ENCODE measurements at regions not wholly inside any gene's neighbourhood (a gene's known extent, or its start where the extent isn't known, plus 50 kb on each side); places are given as distances from the start of the nearest gene placed in this dataset.

DNA sequence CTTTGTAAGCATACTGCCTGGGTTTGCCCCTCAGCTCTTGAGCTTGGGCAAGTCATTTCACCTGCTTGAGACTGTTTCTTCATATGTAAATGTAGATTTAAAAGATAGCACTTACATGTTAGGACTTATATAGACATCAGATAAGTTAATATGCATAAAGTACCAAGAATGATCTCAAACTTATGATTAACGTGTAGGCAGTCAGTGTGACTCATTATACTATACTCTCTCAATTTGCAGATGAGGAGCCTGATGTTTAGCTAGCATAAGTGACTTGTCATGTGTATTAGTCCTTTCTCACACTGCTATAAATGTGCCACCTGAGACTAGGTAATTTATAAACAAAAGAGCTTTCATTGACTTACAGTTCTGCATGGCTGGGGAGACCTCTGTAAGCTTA is 690.5 kb downstream of the KCNJ2 start:
- Mint-ChIP-seq H3K27ac (ENCODE audit: low read depth, unreplicated experiment) (no peak overlapping the region), H3K4me3 (ENCODE audit: unreplicated experiment) (no peak overlapping the region), H3K36me3 (ENCODE audit: insufficient read depth, unreplicated experiment) (no peaks in the 10 kb centered on the region), H3K9me3 (ENCODE audit: unreplicated experiment) (no peaks in the 10 kb centered on the region), H3K4me1 (ENCODE audit: insufficient read depth, unreplicated experiment) (peaks cover 6% of the 10 kb centered on the region), H3K27me3 (ENCODE audit: insufficient read depth, unreplicated experiment) (no peaks in the 10 kb centered on the region)
- ChIA-PET POLR2A (interaction anchor here (1.8 kb wide), 1 partner anchor 12 kb away, joined by 5 read pairs; no protein-coding TSS in a partner anchor), CTCF (interaction anchor here (1.3 kb wide), 1 partner anchor 93 kb away, joined by 3 read pairs; no protein-coding TSS in a partner anchor)
- TF ChIP-seq, protein P1, sequence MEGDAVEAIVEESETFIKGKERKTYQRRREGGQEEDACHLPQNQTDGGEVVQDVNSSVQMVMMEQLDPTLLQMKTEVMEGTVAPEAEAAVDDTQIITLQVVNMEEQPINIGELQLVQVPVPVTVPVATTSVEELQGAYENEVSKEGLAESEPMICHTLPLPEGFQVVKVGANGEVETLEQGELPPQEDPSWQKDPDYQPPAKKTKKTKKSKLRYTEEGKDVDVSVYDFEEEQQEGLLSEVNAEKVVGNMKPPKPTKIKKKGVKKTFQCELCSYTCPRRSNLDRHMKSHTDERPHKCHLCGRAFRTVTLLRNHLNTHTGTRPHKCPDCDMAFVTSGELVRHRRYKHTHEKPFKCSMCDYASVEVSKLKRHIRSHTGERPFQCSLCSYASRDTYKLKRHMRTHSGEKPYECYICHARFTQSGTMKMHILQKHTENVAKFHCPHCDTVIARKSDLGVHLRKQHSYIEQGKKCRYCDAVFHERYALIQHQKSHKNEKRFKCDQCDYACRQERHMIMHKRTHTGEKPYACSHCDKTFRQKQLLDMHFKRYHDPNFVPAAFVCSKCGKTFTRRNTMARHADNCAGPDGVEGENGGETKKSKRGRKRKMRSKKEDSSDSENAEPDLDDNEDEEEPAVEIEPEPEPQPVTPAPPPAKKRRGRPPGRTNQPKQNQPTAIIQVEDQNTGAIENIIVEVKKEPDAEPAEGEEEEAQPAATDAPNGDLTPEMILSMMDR (IDR thresholded peaks at IDR 0.05; ENCODE audit: unreplicated experiment): no peak
- BruUV-seq (replicated peaks): no TSS peak
- no peak for DNase-seq (ENCODE audit: unreplicated experiment)
- intact Hi-C loops (cut with micrococcal nuclease): no loop called here

DNA sequence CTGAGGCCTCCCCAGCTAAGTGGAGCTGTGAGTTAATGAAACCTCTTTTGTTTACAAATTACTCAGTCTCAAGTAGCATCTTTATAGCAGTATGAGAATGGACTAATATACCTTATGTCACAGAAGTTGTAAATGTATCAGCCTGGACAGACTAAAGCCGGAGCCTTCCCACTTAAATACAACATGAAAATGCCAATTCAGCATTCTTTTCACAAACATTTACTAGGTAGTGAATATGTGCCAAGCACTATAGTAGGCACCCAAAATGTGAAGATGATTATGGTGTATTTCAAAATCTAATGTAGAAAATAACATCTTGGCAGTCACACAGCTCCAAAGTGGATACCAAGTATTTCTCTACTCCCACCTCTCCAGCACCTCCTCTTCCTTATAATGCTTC is 693.0 kb downstream of the KCNJ2 start:
- no peak for DNase-seq (ENCODE audit: unreplicated experiment)
- no TSS peak for BruUV-seq (replicated peaks)
- ChIA-PET CTCF (no interaction called here), POLR2A (no interaction called here)
- Mint-ChIP-seq H3K36me3 (ENCODE audit: insufficient read depth, unreplicated experiment) (no peaks in the 10 kb centered on the region), H3K9me3 (ENCODE audit: unreplicated experiment) (no peaks in the 10 kb centered on the region), H3K4me3 (ENCODE audit: unreplicated experiment) (no peak overlapping the region), H3K4me1 (ENCODE audit: insufficient read depth, unreplicated experiment) (peaks cover 6% of the 10 kb centered on the region), H3K27me3 (ENCODE audit: insufficient read depth, unreplicated experiment) (no peaks in the 10 kb centered on the region), H3K27ac (ENCODE audit: low read depth, unreplicated experiment) (no peak overlapping the region)
- intact Hi-C loops (cut with micrococcal nuclease): no loop called here
- TF ChIP-seq, protein P1 (IDR thresholded peaks at IDR 0.05; ENCODE audit: unreplicated experiment): no peak

DNA sequence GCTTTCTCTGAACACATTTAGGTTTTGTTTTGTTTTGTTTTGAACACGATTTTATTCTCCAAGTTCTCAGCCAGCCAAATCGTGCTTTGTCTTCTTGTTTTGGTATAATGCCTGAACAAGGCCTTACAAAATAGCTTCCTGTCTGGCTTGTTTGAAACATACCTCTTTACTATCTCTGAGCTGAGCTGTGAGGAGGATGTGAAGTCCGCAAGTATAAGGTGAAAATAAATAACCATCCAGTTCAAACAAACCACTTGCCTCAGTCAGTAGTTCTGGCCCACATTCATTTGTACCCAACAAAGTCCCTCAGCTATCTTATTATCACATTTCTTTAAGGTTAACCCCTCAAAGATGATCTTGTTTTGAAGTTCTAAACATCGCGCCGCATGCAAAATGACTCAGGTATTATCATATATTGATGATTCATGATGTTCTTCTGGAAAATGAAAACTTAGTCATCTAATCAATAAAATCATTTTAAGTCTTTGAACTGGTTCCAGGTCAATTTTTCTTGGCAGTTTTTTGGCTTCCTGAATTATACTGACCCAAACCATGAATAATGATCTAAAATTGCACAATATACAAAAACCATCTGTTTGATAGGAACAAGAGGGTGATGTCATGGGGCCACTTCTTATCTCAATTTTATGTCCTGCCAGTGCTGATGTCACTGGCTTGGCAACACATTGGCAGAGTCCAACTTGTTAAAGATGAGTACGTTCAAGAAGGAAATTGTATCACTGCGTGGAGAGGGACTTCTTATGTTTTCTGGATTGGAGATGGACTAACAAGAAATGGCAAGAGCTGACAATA is 694.3 kb downstream of the KCNJ2 start:
- no peak for DNase-seq (ENCODE audit: unreplicated experiment)
- CTCF ChIA-PET: interaction anchor here (0.6 kb wide), 1 partner anchor 10 kb away, joined by 3 read pairs; no protein-coding TSS in a partner anchor
- H3K4me3 Mint-ChIP-seq (ENCODE audit: unreplicated experiment): no peak overlapping the region
- POLR2A ChIA-PET: interaction anchor here (0.7 kb wide), 1 partner anchor 1596 kb away, joined by 3 read pairs; no protein-coding TSS in a partner anchor
- intact Hi-C loops (cut with micrococcal nuclease): no loop called here
- H3K27ac Mint-ChIP-seq (ENCODE audit: low read depth, unreplicated experiment): no peak overlapping the region
- no TSS peak for BruUV-seq (replicated peaks)
- no peaks in the 10 kb centered on the region for H3K36me3 Mint-ChIP-seq (ENCODE audit: insufficient read depth, unreplicated experiment)
- no peaks in the 10 kb centered on the region for H3K9me3 Mint-ChIP-seq (ENCODE audit: unreplicated experiment)
- no peaks in the 10 kb centered on the region for H3K27me3 Mint-ChIP-seq (ENCODE audit: insufficient read depth, unreplicated experiment)
- TF ChIP-seq, protein P1 (IDR thresholded peaks at IDR 0.05; ENCODE audit: unreplicated experiment): no peak
- H3K4me1 Mint-ChIP-seq (ENCODE audit: insufficient read depth, unreplicated experiment): no peaks in the 10 kb centered on the region

DNA sequence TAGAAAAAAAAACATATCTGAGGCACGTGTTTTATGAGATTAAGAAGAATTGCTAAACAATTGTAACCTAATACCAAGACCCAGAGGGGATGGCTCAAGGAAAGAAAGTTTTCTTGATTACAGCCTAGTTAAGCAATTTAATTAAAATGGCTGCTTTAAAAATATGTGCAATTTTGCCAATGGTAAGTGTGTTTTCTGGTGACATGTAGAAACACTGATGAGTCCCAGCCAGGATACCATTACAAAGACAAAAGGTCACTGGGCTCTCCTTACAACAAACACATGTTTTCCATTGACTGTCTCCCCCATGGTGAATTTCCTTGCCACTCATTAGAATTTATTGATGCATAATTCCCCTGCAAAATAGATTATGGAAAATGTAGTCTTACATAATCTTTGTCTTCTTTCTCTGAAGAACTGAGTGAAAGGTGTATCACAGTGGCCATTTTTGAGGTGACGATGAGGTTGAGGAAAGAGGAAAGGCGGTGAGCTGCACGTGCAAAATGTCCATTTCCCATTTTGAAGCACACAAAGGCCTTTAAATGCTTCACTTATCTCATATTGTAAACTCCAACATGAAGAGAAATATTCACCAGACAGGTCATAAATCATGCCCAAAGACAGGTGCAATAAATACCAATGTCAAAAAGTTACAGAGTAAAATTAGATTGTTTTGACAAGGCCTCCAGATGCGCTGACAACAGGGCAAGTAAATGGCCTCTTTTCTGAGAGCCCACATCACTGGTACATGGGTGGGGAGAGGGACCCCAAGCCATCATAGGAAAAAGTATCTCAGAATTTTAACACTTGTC is 696.9 kb downstream of the KCNJ2 start:
- POLR2A ChIA-PET: no interaction called here
- Mint-ChIP-seq H3K4me1 (ENCODE audit: insufficient read depth, unreplicated experiment) (no peaks in the 10 kb centered on the region), H3K27me3 (ENCODE audit: insufficient read depth, unreplicated experiment) (no peaks in the 10 kb centered on the region), H3K36me3 (ENCODE audit: insufficient read depth, unreplicated experiment) (no peaks in the 10 kb centered on the region), H3K9me3 (ENCODE audit: unreplicated experiment) (no peaks in the 10 kb centered on the region), H3K4me3 (ENCODE audit: unreplicated experiment) (no peak overlapping the region), H3K27ac (ENCODE audit: low read depth, unreplicated experiment) (no peak overlapping the region)
- TF ChIP-seq, protein P1 (IDR thresholded peaks at IDR 0.05; ENCODE audit: unreplicated experiment): no peak
- BruUV-seq (replicated peaks): no TSS peak
- no peak for DNase-seq (ENCODE audit: unreplicated experiment)
- intact Hi-C loops (cut with micrococcal nuclease): no loop called here
- CTCF ChIA-PET: no interaction called here

All from MCF 10A (cell line).